ENCODE measurements at regions not wholly inside any gene's neighbourhood (a gene's known extent, or its start where the extent isn't known, plus 50 kb on each side); places are given as distances from the start of the nearest gene placed in this dataset.

DNA sequence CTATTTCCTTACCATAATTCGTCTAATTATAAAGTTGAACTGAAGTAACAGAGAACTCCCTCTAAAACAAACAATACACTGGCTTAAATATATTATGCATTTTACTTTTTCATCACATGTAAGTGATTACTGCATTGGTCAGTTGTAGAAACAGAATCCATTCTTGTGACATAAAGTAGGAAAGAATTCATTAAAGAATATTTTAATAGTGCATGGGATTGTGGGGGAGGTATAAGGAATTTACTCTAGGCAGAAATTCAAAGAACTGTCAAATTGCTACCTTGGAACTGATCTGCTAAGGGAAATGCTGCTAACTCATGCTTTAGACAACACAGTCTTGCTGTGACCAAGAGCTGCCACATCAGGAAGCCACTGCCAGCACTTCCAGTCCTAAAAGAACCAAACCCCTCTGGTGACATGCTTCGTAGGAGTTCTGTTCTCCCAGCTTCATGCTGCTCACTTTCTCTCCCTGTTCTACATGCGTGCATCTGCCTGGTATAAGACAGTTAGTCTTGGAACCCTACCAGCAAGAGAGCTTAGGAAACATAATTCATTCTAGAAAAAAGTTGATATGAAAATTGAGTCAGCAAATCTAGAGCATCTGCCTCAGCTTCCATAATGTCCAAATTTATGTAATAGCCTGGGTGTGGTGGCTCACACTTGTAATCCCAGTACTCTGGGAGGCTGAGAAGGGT lies 1137.6 kb upstream of the NXPH2 start:
- Histone ChIP-seq H3K27me3 (ENCODE audit: control insufficient read depth, insufficient read depth, low read length) (no peaks in the 10 kb centered on the region), H3K4me3 (ENCODE audit: low read depth, low read length) (no peak overlapping the region), H3K36me3 (ENCODE audit: control insufficient read depth, insufficient read depth, low read length) (no peaks in the 10 kb centered on the region)
- FAIRE-seq (no peak), DNase-seq (ENCODE audit: low read depth) (no peak)
- TF ChIP-seq, protein P1, sequence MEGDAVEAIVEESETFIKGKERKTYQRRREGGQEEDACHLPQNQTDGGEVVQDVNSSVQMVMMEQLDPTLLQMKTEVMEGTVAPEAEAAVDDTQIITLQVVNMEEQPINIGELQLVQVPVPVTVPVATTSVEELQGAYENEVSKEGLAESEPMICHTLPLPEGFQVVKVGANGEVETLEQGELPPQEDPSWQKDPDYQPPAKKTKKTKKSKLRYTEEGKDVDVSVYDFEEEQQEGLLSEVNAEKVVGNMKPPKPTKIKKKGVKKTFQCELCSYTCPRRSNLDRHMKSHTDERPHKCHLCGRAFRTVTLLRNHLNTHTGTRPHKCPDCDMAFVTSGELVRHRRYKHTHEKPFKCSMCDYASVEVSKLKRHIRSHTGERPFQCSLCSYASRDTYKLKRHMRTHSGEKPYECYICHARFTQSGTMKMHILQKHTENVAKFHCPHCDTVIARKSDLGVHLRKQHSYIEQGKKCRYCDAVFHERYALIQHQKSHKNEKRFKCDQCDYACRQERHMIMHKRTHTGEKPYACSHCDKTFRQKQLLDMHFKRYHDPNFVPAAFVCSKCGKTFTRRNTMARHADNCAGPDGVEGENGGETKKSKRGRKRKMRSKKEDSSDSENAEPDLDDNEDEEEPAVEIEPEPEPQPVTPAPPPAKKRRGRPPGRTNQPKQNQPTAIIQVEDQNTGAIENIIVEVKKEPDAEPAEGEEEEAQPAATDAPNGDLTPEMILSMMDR (IDR thresholded peaks at IDR 0.05; ENCODE audit: insufficient read depth, low read length, severe bottlenecking): no peak

DNA sequence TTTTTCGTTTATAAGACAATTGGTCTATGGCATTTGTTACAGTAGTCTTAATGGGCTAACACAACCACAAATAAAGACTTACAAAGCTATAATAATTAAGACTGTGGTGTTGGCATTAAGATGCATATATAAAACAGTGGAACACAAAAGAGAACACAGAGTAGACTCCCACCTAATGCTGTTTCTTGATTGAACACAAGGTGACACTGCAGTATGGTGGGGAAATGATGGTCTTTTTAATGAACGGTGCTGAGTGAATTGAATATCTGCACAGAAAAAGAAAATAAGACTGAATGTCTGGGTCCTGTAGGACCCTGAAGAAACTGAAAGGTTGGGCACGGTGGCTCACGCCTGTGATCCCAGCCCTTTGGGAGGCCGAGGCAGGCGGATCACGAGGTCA lies 1136.6 kb upstream of the NXPH2 start:
- TF ChIP-seq, protein P1 (IDR thresholded peaks at IDR 0.05; ENCODE audit: insufficient read depth, low read length, severe bottlenecking): no peak
- Histone ChIP-seq H3K36me3 (ENCODE audit: control insufficient read depth, insufficient read depth, low read length) (no peaks in the 10 kb centered on the region), H3K4me3 (ENCODE audit: low read depth, low read length) (no peak overlapping the region), H3K27me3 (ENCODE audit: control insufficient read depth, insufficient read depth, low read length) (no peaks in the 10 kb centered on the region)
- FAIRE-seq (no peak), DNase-seq (ENCODE audit: low read depth) (no peak)

DNA sequence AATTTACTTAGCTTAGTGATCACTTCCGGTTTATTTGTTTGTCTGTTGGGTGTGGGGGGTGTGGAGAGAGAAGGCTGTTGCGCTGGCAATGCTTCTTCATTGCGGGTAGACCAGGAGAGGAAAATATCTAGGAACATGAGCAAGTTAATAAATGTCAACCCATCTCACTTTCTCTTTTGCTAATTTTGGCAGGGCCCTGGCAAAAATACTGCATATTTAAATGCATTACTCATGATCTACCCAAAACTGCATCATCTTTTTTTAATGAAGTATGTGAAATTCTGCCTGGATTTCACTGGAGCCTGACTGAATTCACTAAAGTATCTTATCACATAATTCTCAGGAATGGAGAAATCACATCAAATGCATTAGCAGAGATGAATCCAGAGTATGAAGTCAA lies 1131.0 kb upstream of the NXPH2 start:
- no peaks in the 10 kb centered on the region for H3K36me3 ChIP-seq (ENCODE audit: control insufficient read depth, insufficient read depth, low read length)
- DNase-seq (ENCODE audit: low read depth) (no peak), FAIRE-seq (no peak)
- no peak overlapping the region for H3K4me3 ChIP-seq (ENCODE audit: low read depth, low read length)
- H3K27me3 ChIP-seq (ENCODE audit: control insufficient read depth, insufficient read depth, low read length): no peaks in the 10 kb centered on the region
- TF ChIP-seq, protein P1 (IDR thresholded peaks at IDR 0.05; ENCODE audit: insufficient read depth, low read length, severe bottlenecking): no peak

DNA sequence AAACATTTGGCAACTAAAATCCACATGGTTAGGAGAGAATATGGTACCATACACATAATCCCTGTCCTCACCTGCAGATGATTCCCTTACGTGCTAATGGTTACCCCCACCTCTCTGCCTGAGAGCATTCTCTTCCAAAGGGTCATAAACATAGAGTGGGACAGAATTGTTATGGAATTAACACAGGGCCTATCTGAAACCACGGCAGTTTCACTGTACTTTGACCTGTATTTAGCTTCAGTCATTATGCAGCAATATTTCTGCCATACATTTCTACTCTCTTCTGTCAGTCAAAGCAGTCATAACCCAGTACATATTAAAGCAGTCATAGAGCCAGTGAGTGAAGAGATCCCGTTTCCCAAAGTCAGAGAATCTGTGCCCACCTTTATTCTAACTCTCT lies 1128.9 kb upstream of the NXPH2 start:
- no peaks in the 10 kb centered on the region for H3K36me3 ChIP-seq (ENCODE audit: control insufficient read depth, insufficient read depth, low read length)
- H3K4me3 ChIP-seq (ENCODE audit: low read depth, low read length): no peak overlapping the region
- DNase-seq (ENCODE audit: low read depth) (no peak), FAIRE-seq (no peak)
- H3K27me3 ChIP-seq (ENCODE audit: control insufficient read depth, insufficient read depth, low read length): no peaks in the 10 kb centered on the region
- TF ChIP-seq, protein P1 (IDR thresholded peaks at IDR 0.05; ENCODE audit: insufficient read depth, low read length, severe bottlenecking): no peak

DNA sequence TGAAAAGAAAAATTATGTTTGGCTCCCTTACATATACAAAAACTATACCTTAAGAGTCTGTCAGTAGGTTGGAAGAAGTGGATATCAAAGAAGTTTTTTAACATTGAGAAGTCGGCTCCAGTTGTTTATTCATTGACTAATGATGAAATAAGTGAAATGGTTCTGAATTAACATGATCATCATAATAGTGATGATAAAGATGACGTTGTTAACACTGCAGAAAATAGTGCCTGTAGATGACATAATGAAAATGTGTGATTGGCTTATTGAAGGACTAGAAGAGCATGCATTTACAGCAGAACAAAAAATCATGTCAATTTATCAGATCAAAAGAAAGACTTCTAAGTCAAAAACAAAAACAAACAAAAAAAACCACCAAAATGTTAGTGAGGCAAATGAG lies 1125.4 kb upstream of the NXPH2 start:
- H3K36me3 ChIP-seq (ENCODE audit: control insufficient read depth, insufficient read depth, low read length): no peaks in the 10 kb centered on the region
- H3K4me3 ChIP-seq (ENCODE audit: low read depth, low read length): no peak overlapping the region
- H3K27me3 ChIP-seq (ENCODE audit: control insufficient read depth, insufficient read depth, low read length): no peaks in the 10 kb centered on the region
- FAIRE-seq (no peak), DNase-seq (ENCODE audit: low read depth) (no peak)
- TF ChIP-seq, protein P1 (IDR thresholded peaks at IDR 0.05; ENCODE audit: insufficient read depth, low read length, severe bottlenecking): no peak

DNA sequence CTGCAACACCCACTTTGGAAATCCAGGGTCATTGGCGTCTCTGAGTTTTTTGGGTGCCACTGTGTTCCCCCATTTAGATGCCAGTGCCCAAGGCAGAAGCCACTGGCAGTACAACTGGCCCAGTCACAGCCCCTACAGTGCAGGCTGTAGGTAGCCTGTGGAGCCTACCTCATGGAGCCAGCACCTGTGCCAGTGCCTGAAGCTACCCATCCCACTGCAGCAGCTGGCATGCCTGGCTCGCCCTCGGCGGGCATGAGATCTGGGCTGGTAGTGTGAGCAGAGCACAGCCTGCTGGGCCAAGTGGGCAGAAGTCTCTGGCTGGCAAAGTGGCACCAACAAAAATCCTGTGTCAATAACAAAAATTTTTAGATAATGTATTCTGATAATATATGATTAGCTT lies 1111.4 kb upstream of the NXPH2 start:
- TF ChIP-seq, protein P1 (IDR thresholded peaks at IDR 0.05; ENCODE audit: insufficient read depth, low read length, severe bottlenecking): no peak

More for the DNA sequence above, 1111.4 kb upstream of the NXPH2 start:
- Histone ChIP-seq H3K4me3 (ENCODE audit: low read depth, low read length) (no peak overlapping the region), H3K36me3 (ENCODE audit: control insufficient read depth, insufficient read depth, low read length) (no peaks in the 10 kb centered on the region), H3K27me3 (ENCODE audit: control insufficient read depth, insufficient read depth, low read length) (no peaks in the 10 kb centered on the region)
- no peak for DNase-seq (ENCODE audit: low read depth)
- no peak for FAIRE-seq
